ENCODE measurements at regions not wholly inside any gene's neighbourhood (a gene's known extent, or its start where the extent isn't known, plus 50 kb on each side); places are given as distances from the start of the nearest gene placed in this dataset.
"Not testable (repeated sequence)": the region's sequence is repeated elsewhere in the genome, so short reads cannot be mapped to it uniquely, and the experiment has no call there.

GRCh38 chr22:44632541-44633396 lies 69.2 kb upstream of the PRR5 start:
- no peak for DNase-seq (ENCODE audit: low spot score)
- in situ Hi-C loops (cut with HindIII; ENCODE audit: low sequenced_read_pairs), result no loop called here

DNA sequence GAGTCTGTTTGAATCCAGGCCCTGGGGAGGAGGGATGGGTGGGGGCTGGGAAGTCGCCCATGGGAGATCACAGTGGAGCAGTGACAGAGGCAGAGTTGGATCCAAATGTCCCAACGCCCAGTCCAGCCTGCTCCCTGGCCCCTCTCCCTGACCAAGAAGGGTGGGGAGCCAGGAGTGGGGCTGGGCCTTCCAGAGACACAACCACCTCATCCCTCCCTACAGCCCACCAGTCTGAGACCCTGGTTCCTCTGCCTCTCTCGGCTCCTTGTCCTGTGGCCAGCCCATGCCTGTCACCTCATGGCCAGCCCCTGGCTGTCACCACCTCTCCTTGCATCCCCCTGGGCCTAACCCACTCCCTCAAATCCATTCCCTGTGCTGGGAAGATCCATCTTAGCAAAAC lies 71.2 kb upstream of the PRR5 start:
- in situ Hi-C loops (cut with HindIII; ENCODE audit: low sequenced_read_pairs), result no loop called here
- DNase-seq (ENCODE audit: low spot score), result no peak

DNA sequence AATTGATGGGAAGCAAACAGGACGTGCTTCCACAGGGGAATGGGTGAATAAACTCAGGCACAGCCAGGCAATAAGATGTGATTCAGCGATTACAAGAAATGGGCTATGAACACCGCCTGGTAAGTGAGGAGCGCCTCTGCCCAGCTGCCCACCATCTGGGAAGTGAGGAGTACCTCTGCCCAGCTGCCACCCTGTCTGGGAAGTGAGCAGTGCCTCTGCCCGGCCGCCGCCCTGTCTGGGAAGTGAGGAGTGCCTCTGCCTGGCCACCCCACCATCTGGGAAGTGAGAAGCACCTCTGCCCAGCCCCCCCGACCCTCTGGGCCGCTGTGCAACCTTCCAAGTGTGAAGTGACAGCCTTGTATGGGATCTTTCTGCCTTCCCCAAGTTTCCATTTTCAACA lies 73.2 kb upstream of the PRR5 start:
- in situ Hi-C loops (cut with HindIII; ENCODE audit: low sequenced_read_pairs), result no loop called here
- DNase-seq (ENCODE audit: low spot score), result no peak

DNA sequence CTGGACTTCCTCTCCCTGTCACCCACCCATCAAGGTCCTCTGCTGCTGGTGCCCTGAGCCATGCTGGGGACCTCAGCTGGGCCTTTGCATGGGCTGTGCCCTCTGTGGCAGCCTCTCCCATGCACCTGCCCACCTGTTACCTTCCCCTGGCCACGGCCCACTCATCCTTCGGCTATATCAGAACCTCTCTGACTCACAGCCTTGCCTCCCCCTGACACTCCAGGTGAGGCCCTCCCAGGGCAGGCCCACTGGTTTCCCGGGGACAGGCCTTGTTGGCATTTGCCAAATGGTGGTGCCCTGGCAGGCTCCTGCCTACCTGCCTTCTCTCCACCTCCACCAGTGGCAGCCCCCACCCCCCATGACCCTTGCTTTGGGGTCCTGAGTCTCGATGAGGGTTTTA lies 73.7 kb upstream of the PRR5 start:
- in situ Hi-C loops (cut with HindIII; ENCODE audit: low sequenced_read_pairs), result no loop called here
- no peak for DNase-seq (ENCODE audit: low spot score)

- in situ Hi-C loops (cut with HindIII; ENCODE audit: low sequenced_read_pairs), result no loop called here
- DNase-seq (ENCODE audit: low spot score), result no peak
Observed at GRCh38 chr22:44627521-44628139, 74.4 kb upstream of the PRR5 start.

GRCh38 chr22:44625981-44626687 lies 75.9 kb upstream of the PRR5 start:
- in situ Hi-C loops (cut with HindIII; ENCODE audit: low sequenced_read_pairs), result no loop called here
- DNase-seq (ENCODE audit: low spot score), result peak; percentile 72

- DNase-seq (ENCODE audit: low spot score), result no peak
Observed at GRCh38 chr22:44625421-44625760, 76.6 kb upstream of the PRR5 start.

GRCh38 chr22:44624689-44625420 lies 77.1 kb upstream of the PRR5 start:
- DNase-seq (ENCODE audit: low spot score), result no peak
- in situ Hi-C loops (cut with HindIII; ENCODE audit: low sequenced_read_pairs), result no loop called here

More at GRCh38 chr22:44625421-44625760, 76.6 kb upstream of the PRR5 start:
- in situ Hi-C loops (cut with HindIII; ENCODE audit: low sequenced_read_pairs), result no loop called here

DNA sequence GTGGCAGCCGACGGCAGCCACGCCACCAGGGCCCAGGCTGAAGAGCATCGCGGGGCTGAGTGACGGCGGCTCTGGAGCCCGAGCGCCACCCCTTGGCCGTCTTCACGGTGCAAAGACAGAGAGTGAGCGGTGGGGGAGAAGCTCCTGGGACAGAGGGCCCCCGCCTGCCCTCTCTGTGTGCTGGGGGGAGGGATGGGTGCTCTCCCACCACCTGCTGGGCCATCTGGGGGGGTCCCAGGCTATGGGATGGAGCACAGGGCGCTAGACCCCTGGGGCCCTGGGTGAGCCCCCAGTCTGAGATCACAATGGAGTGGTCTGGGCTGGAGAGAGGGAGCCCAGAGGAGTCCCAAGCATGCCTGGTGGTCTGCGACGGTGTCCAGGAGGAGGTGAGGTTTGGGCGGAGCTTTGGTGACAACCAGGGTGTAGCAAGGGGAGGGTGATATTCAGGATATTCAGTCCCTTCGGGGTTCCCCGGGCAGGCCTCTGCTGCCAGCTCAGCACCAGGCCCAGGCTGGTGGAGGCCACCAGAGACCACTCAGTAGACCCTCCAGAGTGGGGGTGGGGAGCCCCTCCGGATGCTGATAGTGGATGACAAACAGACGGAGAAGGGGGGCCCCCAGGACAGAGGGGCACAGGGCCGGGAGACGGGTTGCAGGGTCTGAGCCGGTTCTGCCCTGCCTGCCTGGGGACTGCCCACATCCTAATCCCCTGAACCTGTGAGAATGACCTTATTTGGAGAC lies 78.1 kb upstream of the PRR5 start:
- no peak for DNase-seq (ENCODE audit: low spot score)
- in situ Hi-C loops (cut with HindIII; ENCODE audit: low sequenced_read_pairs), result no loop called here

GRCh38 chr22:44622679-44623078 lies 79.3 kb upstream of the PRR5 start:
- in situ Hi-C loops (cut with HindIII; ENCODE audit: low sequenced_read_pairs), result no loop called here
- no peak for DNase-seq (ENCODE audit: low spot score)

GRCh38 chr22:44622147-44622427 lies 79.9 kb upstream of the PRR5 start:
- in situ Hi-C loops (cut with HindIII; ENCODE audit: low sequenced_read_pairs), result no loop called here
- no peak for DNase-seq (ENCODE audit: low spot score)

DNA sequence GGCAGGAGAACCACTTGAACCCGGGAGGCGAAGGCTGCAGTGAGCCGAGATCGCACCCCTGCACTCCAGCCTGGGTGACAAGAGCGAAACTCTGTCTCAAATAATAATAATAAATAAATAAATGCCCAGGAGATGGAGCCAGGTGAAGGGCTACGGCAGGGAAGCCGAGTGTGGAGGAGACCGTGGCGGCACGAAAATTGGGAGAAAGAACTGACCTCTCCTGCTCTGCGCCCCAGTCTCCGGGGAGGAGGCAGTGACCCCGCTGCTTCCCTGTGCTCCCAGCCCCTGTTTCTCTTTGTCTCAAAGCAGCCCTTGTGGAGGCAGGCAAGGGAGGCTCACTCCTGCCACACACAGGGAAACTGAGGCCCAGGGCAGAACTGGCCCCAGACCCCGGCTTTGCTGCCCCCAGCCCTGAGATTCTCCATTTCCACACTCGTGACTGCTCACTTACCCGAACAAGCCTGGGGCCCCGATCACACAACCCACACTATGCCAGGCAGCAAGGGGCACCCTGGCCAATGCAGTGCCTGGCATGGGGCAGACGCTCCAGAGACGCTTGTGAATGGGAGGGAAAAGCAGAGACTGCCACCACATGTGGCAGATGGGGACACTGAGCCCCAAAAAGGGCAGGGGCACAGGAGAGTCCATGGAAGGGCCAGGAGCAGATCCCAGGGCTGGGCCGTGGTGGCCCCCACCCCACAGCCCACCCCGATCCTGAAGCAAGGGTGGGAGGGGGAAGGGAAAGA lies 80.4 kb upstream of the PRR5 start:
- no peak for DNase-seq (ENCODE audit: low spot score)
- in situ Hi-C loops (cut with HindIII; ENCODE audit: low sequenced_read_pairs), result no loop called here

GRCh38 chr22:44620841-44621257 lies 81.2 kb upstream of the PRR5 start:
- in situ Hi-C loops (cut with HindIII; ENCODE audit: low sequenced_read_pairs), result no loop called here
- DNase-seq (ENCODE audit: low spot score), result no peak

DNA sequence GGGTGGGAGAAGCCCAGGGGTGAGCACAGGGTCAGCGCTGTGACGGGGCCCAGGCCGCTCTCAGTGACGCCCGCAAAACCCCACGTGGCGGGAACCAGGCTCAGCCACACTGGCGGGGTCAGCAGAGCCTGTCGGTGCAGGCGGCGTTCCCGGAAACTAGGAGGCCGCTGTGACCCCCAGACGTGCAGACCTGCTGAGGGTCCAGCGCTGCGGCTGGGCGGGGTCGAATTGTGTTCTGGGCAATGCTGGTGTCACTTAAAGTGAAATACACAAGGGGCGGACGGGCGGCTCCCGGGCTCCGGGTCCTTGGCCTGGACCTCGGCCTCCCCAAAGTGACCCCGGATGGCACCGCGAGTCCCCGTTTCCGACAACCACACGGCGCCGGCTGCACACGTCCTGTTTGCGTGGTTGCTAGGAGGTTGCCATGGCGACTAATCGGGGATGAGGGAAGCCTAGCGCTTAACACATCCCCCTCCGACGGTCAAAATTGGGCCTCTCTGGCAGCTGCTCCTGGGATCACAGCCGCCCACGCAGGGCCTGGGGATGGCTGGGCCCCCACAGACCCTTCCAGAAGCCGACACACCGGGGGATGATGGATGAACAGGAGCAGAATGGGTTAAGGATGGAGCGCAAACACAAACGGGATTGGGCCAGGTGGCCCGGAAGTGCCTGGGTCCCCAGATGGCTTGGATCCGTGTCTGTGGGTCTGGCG lies 81.7 kb upstream of the PRR5 start:
- in situ Hi-C loops (cut with HindIII; ENCODE audit: low sequenced_read_pairs), result no loop called here
- no peak for DNase-seq (ENCODE audit: low spot score)

DNA sequence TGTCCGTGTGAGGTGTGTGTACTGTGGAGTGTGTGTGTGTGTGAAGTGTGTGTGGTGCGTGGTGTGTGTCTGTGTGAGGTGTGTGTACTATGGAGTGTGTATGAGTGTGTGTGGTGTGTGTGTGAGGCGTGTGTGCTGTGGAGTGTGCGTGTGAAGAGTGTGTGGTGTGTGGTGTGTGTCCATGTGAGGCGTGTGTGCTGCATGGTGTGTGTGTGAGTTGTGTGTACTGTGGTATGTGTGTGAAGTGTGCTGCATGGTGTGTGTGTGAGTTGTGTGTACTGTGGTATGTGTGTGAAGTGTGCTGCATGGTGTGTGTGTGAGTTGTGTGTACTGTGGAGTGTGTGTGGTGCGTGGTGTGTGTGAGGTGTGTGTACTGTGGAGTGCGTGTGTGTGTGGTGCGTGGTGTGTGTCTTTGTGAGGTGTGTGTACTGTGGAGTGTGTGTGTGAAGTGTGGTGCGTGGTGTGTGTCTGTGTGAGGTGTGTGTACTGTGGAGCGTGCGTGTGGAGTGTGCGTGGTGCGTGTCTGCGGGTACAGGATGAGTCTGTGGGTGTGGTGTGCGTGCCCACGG lies 82.4 kb upstream of the PRR5 start:
- DNase-seq (ENCODE audit: low spot score); in situ Hi-C loops (cut with HindIII; ENCODE audit: low sequenced_read_pairs): not testable (repeated sequence)

DNA sequence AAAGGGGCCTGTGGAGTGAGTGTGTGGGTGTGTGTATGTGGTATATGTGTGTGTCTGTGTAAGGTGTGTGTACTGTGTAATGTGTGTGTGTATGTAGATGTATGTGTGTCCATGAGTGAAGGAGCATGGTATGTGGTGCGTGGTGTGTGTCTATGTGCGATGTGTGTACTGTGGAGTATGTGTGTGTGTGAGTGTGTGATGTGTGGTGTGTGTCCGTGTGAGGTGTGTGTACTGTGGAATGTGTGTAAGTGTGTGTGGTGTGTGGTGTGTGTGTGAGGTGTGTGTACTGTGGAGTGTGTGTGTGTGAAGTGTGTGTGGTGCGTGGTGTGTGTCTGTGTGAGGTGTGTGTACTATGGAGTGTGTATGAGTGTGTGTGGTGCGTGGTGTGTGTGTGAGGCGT lies 83.1 kb upstream of the PRR5 start:
- in situ Hi-C loops (cut with HindIII; ENCODE audit: low sequenced_read_pairs); DNase-seq (ENCODE audit: low spot score): not testable (repeated sequence)

DNA sequence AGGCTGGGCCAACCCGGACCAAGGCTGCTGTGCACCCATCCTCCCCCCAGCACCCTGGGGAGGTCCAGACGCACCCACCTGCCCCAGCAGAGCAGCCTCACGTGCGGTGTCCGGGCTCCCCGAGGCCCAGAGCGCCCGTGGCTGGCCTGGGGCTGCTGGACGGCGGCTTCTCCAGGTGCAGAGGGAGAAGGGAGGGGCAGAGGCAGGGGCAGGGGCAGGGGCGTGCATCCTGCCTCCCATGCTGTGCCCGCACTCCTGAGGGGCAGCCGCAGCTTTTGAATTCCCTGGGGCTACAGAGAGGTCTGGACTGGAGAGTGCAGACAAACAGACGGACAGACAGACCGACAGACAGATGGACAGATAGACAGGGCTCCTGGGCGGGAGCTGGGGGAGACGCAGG lies 83.6 kb upstream of the PRR5 start:
- in situ Hi-C loops (cut with HindIII; ENCODE audit: low sequenced_read_pairs), result no loop called here
- DNase-seq (ENCODE audit: low spot score), result no peak

DNA sequence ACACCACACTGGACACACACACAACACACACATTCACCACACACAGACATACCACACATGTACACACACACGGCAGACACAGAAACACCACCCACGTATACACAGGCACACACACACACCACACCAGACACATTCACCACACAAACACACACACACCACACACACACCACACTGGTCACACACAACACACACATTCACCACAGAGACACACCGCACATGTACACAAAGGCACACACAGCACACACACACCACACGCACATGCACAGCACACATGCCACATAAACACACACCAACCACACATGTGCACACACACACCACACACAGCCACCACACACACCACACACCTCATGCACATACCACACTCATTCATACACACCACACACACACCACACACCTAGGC lies 84.2 kb upstream of the PRR5 start:
- in situ Hi-C loops (cut with HindIII; ENCODE audit: low sequenced_read_pairs), result no loop called here
- DNase-seq (ENCODE audit: low spot score), result no peak
